Naive thymus-derived CD4-positive, alpha-beta T cell (primary cell): ENCODE measurements at regions not wholly inside any gene's neighbourhood (a gene's known extent, or its start where the extent isn't known, plus 50 kb on each side); places are given as distances from the start of the nearest gene placed in this dataset.

Experiments
- ATAC-seq: fragments of 150-1000 bp; cut with Tn5 transposase; 2 replicates; pipeline ENCODE4 v1.10.0; 2021; ENCODE audit warnings: mild to moderate bottlenecking, moderate library complexity
- CTCF ChIA-PET: fragments of 350-600 bp; sonication (Branson Sonifier 250); formaldehyde crosslinking; loops from one replicate; lab custom pipeline; 2021; ENCODE audit warnings: antibody characterized with exemption; lab: Charles Lee
- POLR2A ChIA-PET: fragments of 350-600 bp; sonication (Branson Sonifier 250); formaldehyde crosslinking; loops from one replicate; lab custom pipeline; 2021; ENCODE audit warnings: antibody characterized with exemption, inconsistent platforms; lab: Charles Lee
- DNase-seq, 9 donors: peaks; one replicate each; pipeline versions ENCODE4 v3.0.0 to v3.0.0-alpha.2; 2020 to 2022; ENCODE audit warnings: mixed read lengths in 1 of 9
- H3K27ac ChIP-seq: one replicate; pipeline ENCODE4 v1.7.0; 2013; ENCODE audit warnings: mild to moderate bottlenecking, low read depth, low read length, moderate library complexity
- H3K27me3 ChIP-seq, 2 donors: one replicate each; pipeline ENCODE4 v1.7.0; 2013; ENCODE audit warnings: low read length in 2 of 2, mild to moderate bottlenecking in 2 of 2, moderate library complexity in 2 of 2; ENCODE audit not compliant: control insufficient read depth in 2 of 2, insufficient read depth in 2 of 2
- H3K36me3 ChIP-seq, 3 experiments: 1 replicate in 2 of 3; 2 replicates in 1 of 3; pipeline ENCODE4 v1.7.0; 2013; ENCODE audit warnings: low read length in 3 of 3, mild to moderate bottlenecking in 3 of 3, moderate library complexity in 1 of 3; ENCODE audit not compliant: insufficient read depth in 3 of 3, control insufficient read depth in 2 of 3
- H3K4me1 ChIP-seq, 2 donors: one replicate each; pipeline ENCODE4 v1.7.0; 2013; ENCODE audit warnings: low read length in 2 of 2, mild to moderate bottlenecking in 2 of 2, moderate library complexity in 1 of 2; ENCODE audit not compliant: control insufficient read depth in 2 of 2, insufficient read depth in 2 of 2
- H3K4me3 ChIP-seq: 2 replicates; pipeline ENCODE4 v1.7.0; 2013; ENCODE audit warnings: mild to moderate bottlenecking, low read length
- H3K9me3 ChIP-seq, 3 experiments: 1 replicate in 2 of 3; 2 replicates in 1 of 3; pipeline ENCODE4 v1.7.0; 2013; ENCODE audit warnings: low read length in 3 of 3; ENCODE audit not compliant: control insufficient read depth in 2 of 3
- H3K27ac Mint-ChIP-seq, 9 donors: one replicate each; pipeline ENCODE4 v1.8.0; 2020 to 2022; ENCODE audit warnings: mixed read lengths in 9 of 9, mild to moderate bottlenecking in 8 of 9, moderate library complexity in 5 of 9, inconsistent platforms in 2 of 9
- H3K27me3 Mint-ChIP-seq, 5 donors: one replicate each; pipeline ENCODE4 v1.8.0; 2021 to 2022; ENCODE audit warnings: mixed read lengths in 5 of 5, mild to moderate bottlenecking in 1 of 5
- H3K36me3 Mint-ChIP-seq, 5 donors: one replicate each; pipeline ENCODE4 v1.8.0; 2020 to 2022; ENCODE audit warnings: mixed read lengths in 5 of 5, mild to moderate bottlenecking in 3 of 5, inconsistent platforms in 1 of 5
- H3K4me1 Mint-ChIP-seq, 7 donors: one replicate each; pipeline ENCODE4 v1.8.0; 2020 to 2022; ENCODE audit warnings: mixed read lengths in 7 of 7, mild to moderate bottlenecking in 3 of 7, inconsistent platforms in 1 of 7
- H3K4me3 Mint-ChIP-seq, 10 donors: one replicate each; pipeline ENCODE4 v1.8.0; 2020 to 2022; ENCODE audit warnings: mild to moderate bottlenecking in 10 of 10, mixed read lengths in 10 of 10, moderate library complexity in 6 of 10, inconsistent platforms in 2 of 10
- H3K9me3 Mint-ChIP-seq, 11 donors: one replicate each; pipeline ENCODE4 v1.8.0; 2020 to 2022; ENCODE audit warnings: mixed read lengths in 11 of 11, mild to moderate bottlenecking in 4 of 11, inconsistent platforms in 1 of 11, moderate library complexity in 1 of 11
- intact Hi-C, 2 donors: fragments of 100-400 bp; cut with micrococcal nuclease; formaldehyde crosslinking; loops; one replicate each; pipeline ENCODE4 v1.15.1; 2023

DNA sequence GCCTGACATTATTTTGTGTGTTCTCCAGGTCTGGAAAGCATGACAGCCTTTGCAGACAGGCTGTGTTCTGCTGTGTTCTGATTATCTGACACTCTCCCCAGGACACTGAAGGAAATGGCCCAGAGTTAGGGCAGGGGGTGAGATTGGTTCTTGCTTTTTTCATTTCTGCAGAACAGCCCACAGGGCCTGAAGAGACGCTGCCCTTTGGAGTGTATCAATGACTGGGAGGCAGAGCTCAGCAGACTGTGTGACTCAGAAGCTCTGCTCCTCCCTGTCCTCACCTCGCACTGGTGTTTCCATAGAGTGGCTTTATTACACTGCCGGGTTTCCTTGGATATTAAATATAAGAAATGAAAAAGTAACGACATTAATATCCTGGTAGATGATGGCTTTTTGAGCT lies 523.6 kb downstream of the NTRK3 start:
- no peak overlapping the region for H3K4me3 Mint-ChIP-seq
- H3K27ac Mint-ChIP-seq, result no peak overlapping the region
- Histone ChIP-seq H3K36me3 (no peaks in the 10 kb centered on the region), H3K27ac (no peak overlapping the region), H3K9me3 (no peaks in the 10 kb centered on the region), H3K4me1 (peaks cover 0 to 10% of the 10 kb centered on the region in 2 donors), H3K27me3 (no peaks in the 10 kb centered on the region), H3K4me3 (no peak overlapping the region)
- POLR2A ChIA-PET, result no interaction called here
- CTCF ChIA-PET, result no interaction called here
- ATAC-seq (no peak), DNase-seq (no peak)
- peaks cover 0 to 6% (median 0%) of the 10 kb centered on the region in 5 donors for H3K27me3 Mint-ChIP-seq
- intact Hi-C loops, result no loop called here
- peaks cover 9 to 34% (median 28%) of the 10 kb centered on the region in 7 donors for H3K4me1 Mint-ChIP-seq
- H3K9me3 Mint-ChIP-seq, result peaks cover 0 to 4% (median 0%) of the 10 kb centered on the region in 11 donors
- no peaks in the 10 kb centered on the region for H3K36me3 Mint-ChIP-seq

DNA sequence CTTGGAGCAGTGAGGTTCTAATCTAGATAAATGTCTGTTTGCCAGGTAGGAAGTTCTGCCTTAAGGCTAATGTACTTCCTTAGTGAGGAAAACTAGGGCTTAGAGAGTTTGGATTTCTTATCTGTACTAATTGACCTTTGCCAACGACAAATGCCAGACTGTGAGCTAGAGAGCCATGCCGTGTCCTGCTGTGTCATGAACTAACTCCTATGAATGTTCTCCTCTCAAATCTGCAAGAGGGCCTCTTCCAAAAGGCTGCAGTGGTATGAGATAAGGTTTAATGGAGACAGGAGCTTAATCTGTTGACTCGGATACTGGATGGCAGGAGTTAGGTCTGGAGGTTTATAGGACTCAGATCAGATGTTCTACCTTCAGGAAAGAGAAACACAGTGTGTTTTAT lies 524.9 kb downstream of the NTRK3 start:
- ATAC-seq (no peak), DNase-seq (no peak)
- Histone ChIP-seq H3K36me3 (no peaks in the 10 kb centered on the region), H3K4me1 (peaks cover 0 to 8% of the 10 kb centered on the region in 2 donors), H3K9me3 (no peaks in the 10 kb centered on the region), H3K27ac (no peak overlapping the region), H3K27me3 (no peaks in the 10 kb centered on the region), H3K4me3 (no peak overlapping the region)
- Mint-ChIP-seq H3K27ac (no peak overlapping the region), H3K9me3 (peaks cover 0 to 2% (median 0%) of the 10 kb centered on the region in 11 donors), H3K4me1 (peaks cover 5 to 24% (median 16%) of the 10 kb centered on the region in 7 donors), H3K4me3 (no peak overlapping the region), H3K36me3 (no peaks in the 10 kb centered on the region), H3K27me3 (peaks cover 0 to 6% (median 0%) of the 10 kb centered on the region in 5 donors)
- intact Hi-C loops, result no loop called here
- ChIA-PET CTCF (no interaction called here), POLR2A (no interaction called here)

DNA sequence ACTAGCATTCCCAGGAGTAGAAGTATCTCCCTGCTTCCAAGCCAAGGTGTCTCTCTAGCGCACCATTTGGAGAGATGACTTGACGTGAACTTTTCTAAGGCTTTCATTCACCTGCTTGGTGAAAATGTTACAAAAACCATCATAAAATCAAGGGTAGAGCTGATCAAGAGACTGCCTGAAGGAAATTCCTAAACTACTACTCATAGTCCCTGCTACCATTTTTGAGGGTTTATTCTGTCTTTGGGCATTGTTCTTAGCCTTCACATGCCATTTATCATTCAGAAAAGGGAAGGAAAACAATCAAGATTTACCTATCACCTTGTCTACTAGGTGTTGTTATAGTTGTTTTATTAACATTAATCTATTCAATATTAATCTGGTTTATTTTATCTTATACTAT lies 525.8 kb downstream of the NTRK3 start:
- no peaks in the 10 kb centered on the region for H3K9me3 ChIP-seq
- intact Hi-C loops, result no loop called here
- Mint-ChIP-seq H3K9me3 (peaks cover 0 to 2% (median 0%) of the 10 kb centered on the region in 11 donors), H3K4me3 (no peak overlapping the region), H3K36me3 (no peaks in the 10 kb centered on the region), H3K27me3 (peaks cover 0 to 6% (median 0%) of the 10 kb centered on the region in 5 donors), H3K27ac (no peak overlapping the region), H3K4me1 (peaks cover 0 to 15% (median 6%) of the 10 kb centered on the region in 7 donors)
- CTCF ChIA-PET, result no interaction called here
- DNase-seq (no peak), ATAC-seq (no peak)
- H3K4me1 ChIP-seq, result no peaks in the 10 kb centered on the region
- no peaks in the 10 kb centered on the region for H3K27me3 ChIP-seq
- H3K27ac ChIP-seq, result no peak overlapping the region
- H3K4me3 ChIP-seq, result no peak overlapping the region
- no peaks in the 10 kb centered on the region for H3K36me3 ChIP-seq
- POLR2A ChIA-PET, result no interaction called here

DNA sequence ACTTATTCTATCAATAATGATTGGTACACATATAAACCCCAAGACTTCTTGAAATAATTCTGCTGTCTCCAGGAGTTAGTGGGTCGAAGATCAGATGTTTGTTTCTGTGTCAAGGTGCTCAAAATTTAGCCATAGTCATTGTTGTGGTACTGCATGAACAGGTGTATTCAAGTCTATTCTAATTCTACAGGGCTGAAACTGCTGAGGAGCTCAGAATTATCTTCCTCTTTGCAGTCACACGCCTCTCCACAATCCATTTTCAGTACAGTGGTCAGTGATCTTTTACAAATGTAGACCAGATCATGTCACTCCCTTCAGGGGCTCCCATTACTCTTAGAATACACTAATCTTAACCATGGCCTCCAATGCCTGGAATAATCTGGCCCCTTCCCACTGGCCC lies 527.5 kb downstream of the NTRK3 start:
- Histone ChIP-seq H3K27ac (no peak overlapping the region), H3K36me3 (no peaks in the 10 kb centered on the region), H3K9me3 (no peaks in the 10 kb centered on the region), H3K4me1 (no peaks in the 10 kb centered on the region), H3K4me3 (no peak overlapping the region), H3K27me3 (no peaks in the 10 kb centered on the region)
- Mint-ChIP-seq H3K36me3 (no peaks in the 10 kb centered on the region), H3K27ac (no peak overlapping the region), H3K9me3 (peaks cover 0 to 2% (median 0%) of the 10 kb centered on the region in 11 donors), H3K4me1 (peaks cover 0 to 6% (median 2%) of the 10 kb centered on the region in 7 donors), H3K27me3 (peaks cover 0 to 5% (median 0%) of the 10 kb centered on the region in 5 donors), H3K4me3 (no peak overlapping the region)
- ChIA-PET CTCF (no interaction called here), POLR2A (no interaction called here)
- intact Hi-C loops, result no loop called here
- ATAC-seq (no peak), DNase-seq (no peak)

DNA sequence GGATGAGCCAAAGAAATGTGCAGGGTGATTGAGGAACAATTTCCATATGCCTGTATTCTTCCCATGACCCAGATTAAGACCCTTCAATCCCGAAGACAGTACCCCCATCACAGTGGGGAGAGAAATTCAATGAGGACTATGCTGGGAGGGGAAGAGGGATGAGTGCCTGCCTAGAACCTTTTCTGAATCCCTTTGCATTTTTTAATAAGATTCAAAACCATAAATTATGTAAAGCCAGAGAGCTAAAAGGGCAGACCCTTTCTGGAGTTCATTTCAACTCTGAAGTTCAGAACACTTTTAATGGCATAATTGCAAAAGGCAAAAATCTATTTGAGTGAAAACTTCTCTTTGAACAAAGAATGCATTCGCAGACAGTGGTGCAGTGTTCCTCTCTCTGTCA lies 529.5 kb downstream of the NTRK3 start:
- peaks cover 0 to 3% (median 0%) of the 10 kb centered on the region in 11 donors for H3K9me3 Mint-ChIP-seq
- H3K27me3 Mint-ChIP-seq, result peaks cover 0 to 2% (median 0%) of the 10 kb centered on the region in 5 donors
- Histone ChIP-seq H3K4me1 (no peaks in the 10 kb centered on the region), H3K9me3 (no peaks in the 10 kb centered on the region), H3K4me3 (no peak overlapping the region), H3K27ac (no peak overlapping the region), H3K36me3 (no peaks in the 10 kb centered on the region), H3K27me3 (no peaks in the 10 kb centered on the region)
- ChIA-PET CTCF (no interaction called here), POLR2A (no interaction called here)
- no peaks in the 10 kb centered on the region for H3K36me3 Mint-ChIP-seq
- H3K27ac Mint-ChIP-seq, result no peak overlapping the region
- H3K4me1 Mint-ChIP-seq, result peaks cover 0 to 8% (median 5%) of the 10 kb centered on the region in 7 donors
- intact Hi-C loops, result no loop called here
- H3K4me3 Mint-ChIP-seq, result no peak overlapping the region
- DNase-seq, result no peak
- no peak for ATAC-seq

DNA sequence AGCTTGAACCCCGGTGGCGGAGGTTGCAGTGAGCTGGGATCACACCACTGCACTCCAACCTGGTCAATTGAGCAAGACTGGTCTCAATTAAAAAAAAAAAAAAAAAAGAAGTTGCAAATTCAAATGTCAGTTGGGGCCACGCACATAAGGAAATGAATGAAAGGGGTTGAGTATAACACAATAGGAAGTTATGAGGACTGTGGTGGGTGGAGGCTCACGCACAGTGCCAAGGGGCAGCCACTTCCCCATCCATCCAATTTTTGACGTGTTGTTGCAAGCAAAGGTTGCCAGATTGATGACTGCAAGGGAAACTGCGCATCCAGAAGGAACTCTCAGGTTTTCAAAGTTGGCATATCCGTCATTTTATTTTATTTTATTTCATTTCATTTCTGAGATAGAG lies 532.2 kb downstream of the NTRK3 start:
- peak; percentile 60 for ATAC-seq
- no peak for DNase-seq
- Histone ChIP-seq H3K27me3 (no peaks in the 10 kb centered on the region), H3K4me1 (no peaks in the 10 kb centered on the region), H3K27ac (no peak overlapping the region), H3K36me3 (no peaks in the 10 kb centered on the region), H3K4me3 (no peak overlapping the region), H3K9me3 (no peaks in the 10 kb centered on the region)
- Mint-ChIP-seq H3K36me3 (no peaks in the 10 kb centered on the region), H3K27me3 (no peaks in the 10 kb centered on the region), H3K27ac (no peak overlapping the region), H3K4me1 (peaks cover 0 to 8% (median 5%) of the 10 kb centered on the region in 7 donors), H3K9me3 (peaks cover 0 to 3% (median 0%) of the 10 kb centered on the region in 11 donors), H3K4me3 (no peak overlapping the region)
- ChIA-PET POLR2A (no interaction called here), CTCF (no interaction called here)
- intact Hi-C loops, result no loop called here

DNA sequence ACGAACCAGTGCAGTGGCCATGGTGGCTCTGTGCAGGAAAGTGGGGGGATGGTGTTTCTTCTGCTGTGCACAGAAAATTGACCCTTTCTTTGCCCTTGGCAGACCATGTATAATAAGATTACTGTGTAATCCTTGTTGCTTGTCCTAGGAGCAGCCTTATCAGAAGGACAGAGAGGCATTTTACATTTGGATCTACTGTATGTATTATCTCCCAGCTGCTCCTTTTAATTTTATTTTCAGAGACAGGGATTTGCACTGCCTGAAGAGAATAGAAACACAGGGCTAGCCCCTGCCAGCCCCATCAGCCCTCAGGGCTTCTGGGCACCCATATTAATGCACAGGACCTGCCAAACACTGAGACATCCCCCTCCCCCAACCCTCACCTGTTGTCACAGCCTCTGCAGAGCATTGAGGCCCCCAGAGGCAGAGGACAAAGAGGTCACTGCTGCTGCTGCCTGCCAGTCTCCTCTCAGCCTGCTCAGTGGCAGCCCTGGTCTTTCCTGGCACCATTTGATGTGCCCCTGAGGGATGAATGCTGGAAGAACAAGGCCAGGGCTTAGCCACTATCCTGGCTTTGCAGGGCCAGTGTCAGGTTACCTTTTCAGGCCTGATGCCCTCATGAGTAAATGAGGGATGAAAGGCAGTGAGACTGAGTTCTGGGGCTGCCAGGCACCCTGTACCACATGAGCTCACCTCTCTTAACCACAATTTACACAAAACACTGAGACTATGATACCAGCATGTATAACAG lies 533.4 kb downstream of the NTRK3 start:
- CTCF ChIA-PET, result no interaction called here
- H3K36me3 ChIP-seq, result no peaks in the 10 kb centered on the region
- intact Hi-C loops, result no loop called here
- DNase-seq (no peak), ATAC-seq (no peak)
- Mint-ChIP-seq H3K27me3 (no peaks in the 10 kb centered on the region), H3K27ac (no peak overlapping the region), H3K36me3 (no peaks in the 10 kb centered on the region), H3K4me1 (peaks cover 0 to 8% (median 5%) of the 10 kb centered on the region in 7 donors), H3K9me3 (peaks cover 0 to 3% (median 0%) of the 10 kb centered on the region in 11 donors), H3K4me3 (no peak overlapping the region)
- H3K27ac ChIP-seq, result no peak overlapping the region
- POLR2A ChIA-PET, result no interaction called here
- H3K9me3 ChIP-seq, result no peaks in the 10 kb centered on the region
- H3K4me1 ChIP-seq, result no peaks in the 10 kb centered on the region
- H3K27me3 ChIP-seq, result no peaks in the 10 kb centered on the region
- no peak overlapping the region for H3K4me3 ChIP-seq
